Esophagus squamous epithelium (tissue), 5 donors: ENCODE measurements at regions not wholly inside any gene's neighbourhood (a gene's known extent, or its start where the extent isn't known, plus 50 kb on each side); places are given as distances from the start of the nearest gene placed in this dataset.

Experiments used
- DNase-seq: peaks from one replicate; lab custom pipeline; 2025; lab: John Stamatoyannopoulos, UW
- H3K27ac ChIP-seq, 4 donors: fragments of 200-600 bp; sonication (generic); one replicate each; pipeline ENCODE4 v1.5.1; 2016 to 2019; ENCODE audit warnings: mild to moderate bottlenecking in 1 of 4
- H3K27me3 ChIP-seq, 4 donors: fragments of 200-600 bp; sonication (generic); 1 replicate in 3 of 4; 2 replicates in 1 of 4; pipeline versions ENCODE4 v1.5.1 to v1.6.0; 2017 to 2021; ENCODE audit warnings: antibody characterized with exemption in 1 of 4
- H3K36me3 ChIP-seq, 3 donors: fragments of 200-600 bp; sonication (generic); one replicate each; pipeline ENCODE4 v1.5.1; 2016 to 2019
- H3K4me1 ChIP-seq, 3 donors: fragments of 200-600 bp; sonication (generic); one replicate each; pipeline ENCODE4 v1.5.1; 2017 to 2019
- H3K4me3 ChIP-seq, 4 donors: fragments of 200-600 bp; sonication (generic); 1 replicate in 3 of 4; 2 replicates in 1 of 4; pipeline ENCODE4 v1.5.1; 2016 to 2019; ENCODE audit warnings: mild to moderate bottlenecking in 2 of 4, moderate library complexity in 1 of 4
- H3K9me3 ChIP-seq, 3 donors: fragments of 200-600 bp; sonication (generic); one replicate each; pipeline ENCODE4 v1.5.1; 2016 to 2019
- POLR2A ChIP-seq, 4 donors: fragments of 450-650 bp; IDR thresholded peaks; one replicate each; pipeline ENCODE4 v1.6.1; 2017; ENCODE audit warnings: antibody characterized with exemption in 4 of 4, mild to moderate bottlenecking in 4 of 4, moderate library complexity in 3 of 4
- WGBS, 2 donors: methylation state at CpG; one replicate each; pipeline ENCODE4 v1.1.5; 2018; 5-methylcytosine and 5-hydroxymethylcytosine counted together
- intact Hi-C: fragments of 100-400 bp; cut with DNase I; formaldehyde crosslinking; loops from one replicate; pipeline ENCODE4 v1.15.0; 2022
- TF ChIP-seq, protein P1 (sequence below), 6 experiments: fragments of 450-650 bp in 4 of 6; fragments of 200-600 bp in 2 of 6; sonication (generic) in 2 of 6; IDR thresholded peaks; one replicate each; pipeline ENCODE4 v1.5.1; 2016 to 2019; ENCODE audit warnings: antibody characterized with exemption in 6 of 6, mild to moderate bottlenecking in 4 of 6, moderate library complexity in 4 of 6
- donor health status: DM: yes; HTN: yes; CAD: no.

DNA sequence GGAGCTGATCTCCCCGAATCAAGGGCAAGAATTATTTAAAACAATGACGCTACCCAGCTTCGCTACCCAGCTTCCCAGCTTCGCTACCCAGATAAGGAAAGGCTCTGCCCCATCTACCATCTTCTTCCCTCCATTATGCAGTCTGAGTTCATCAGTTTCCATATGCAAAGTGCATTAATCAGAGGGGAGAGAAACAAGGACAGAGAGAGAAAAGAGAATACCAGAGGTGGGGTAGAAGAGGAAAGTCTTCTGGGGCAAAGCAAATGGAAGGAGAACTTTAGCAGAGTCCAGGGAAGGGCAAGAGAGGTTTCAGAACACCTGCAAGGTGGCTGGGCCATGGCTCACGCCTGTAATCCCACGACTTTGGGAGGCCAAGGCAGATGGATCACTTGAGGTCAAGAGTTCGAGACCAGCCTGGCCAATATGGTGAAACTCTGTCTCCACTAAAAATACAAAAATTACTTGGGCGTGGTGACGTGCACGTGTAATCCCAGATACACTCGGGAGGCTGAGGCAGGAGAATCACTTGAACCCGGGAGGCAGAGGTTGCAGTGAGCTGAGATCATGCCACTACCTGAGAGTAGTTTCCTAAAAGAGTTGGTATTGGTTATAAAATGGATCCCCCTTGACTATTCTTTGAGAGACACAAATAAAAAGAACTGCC lies 70.4 kb upstream of the SPATA12 start:
- Histone ChIP-seq H3K9me3 (no peaks in the 10 kb centered on the region), H3K4me1 (peaks cover 0 to 47% (median 19%) of the 10 kb centered on the region in 3 donors), H3K4me3 (no peak overlapping the region), H3K36me3 (no peaks in the 10 kb centered on the region), H3K27ac (peak overlapping the region in 3 of 4 donors; percentile 13 to 63 (median 40)), H3K27me3 (no peaks in the 10 kb centered on the region)
- 77 to 78% methylated on average over 12 of the region's 12 CpGs for WGBS, 2 donors
- TF ChIP-seq, protein P1, sequence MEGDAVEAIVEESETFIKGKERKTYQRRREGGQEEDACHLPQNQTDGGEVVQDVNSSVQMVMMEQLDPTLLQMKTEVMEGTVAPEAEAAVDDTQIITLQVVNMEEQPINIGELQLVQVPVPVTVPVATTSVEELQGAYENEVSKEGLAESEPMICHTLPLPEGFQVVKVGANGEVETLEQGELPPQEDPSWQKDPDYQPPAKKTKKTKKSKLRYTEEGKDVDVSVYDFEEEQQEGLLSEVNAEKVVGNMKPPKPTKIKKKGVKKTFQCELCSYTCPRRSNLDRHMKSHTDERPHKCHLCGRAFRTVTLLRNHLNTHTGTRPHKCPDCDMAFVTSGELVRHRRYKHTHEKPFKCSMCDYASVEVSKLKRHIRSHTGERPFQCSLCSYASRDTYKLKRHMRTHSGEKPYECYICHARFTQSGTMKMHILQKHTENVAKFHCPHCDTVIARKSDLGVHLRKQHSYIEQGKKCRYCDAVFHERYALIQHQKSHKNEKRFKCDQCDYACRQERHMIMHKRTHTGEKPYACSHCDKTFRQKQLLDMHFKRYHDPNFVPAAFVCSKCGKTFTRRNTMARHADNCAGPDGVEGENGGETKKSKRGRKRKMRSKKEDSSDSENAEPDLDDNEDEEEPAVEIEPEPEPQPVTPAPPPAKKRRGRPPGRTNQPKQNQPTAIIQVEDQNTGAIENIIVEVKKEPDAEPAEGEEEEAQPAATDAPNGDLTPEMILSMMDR (IDR thresholded peaks at IDR 0.05) = no peak
- no peak for TF ChIP-seq POLR2A (IDR thresholded peaks at IDR 0.05)
- intact Hi-C loops = loop anchor here (5.0 to 10.0 kb wide), 3 partner anchors 165 to 288 kb away; partner anchors contain the start of gene ARHGEF3
- no peak for DNase-seq

GRCh38 chr3:56989169-56989976 lies 71.1 kb upstream of the SPATA12 start:
- Histone ChIP-seq H3K4me3 (peak overlapping the region in 1 of 4 donors; percentile 13), H3K36me3 (no peaks in the 10 kb centered on the region), H3K27ac (peak overlapping the region in 3 of 4 donors; percentile 31 to 63 (median 40)), H3K27me3 (no peaks in the 10 kb centered on the region), H3K4me1 (peaks cover 0 to 55% (median 19%) of the 10 kb centered on the region in 3 donors), H3K9me3 (no peaks in the 10 kb centered on the region)
- DNase-seq = no peak
- WGBS, 2 donors = 51 to 67% methylated on average over 7 to 8 of the region's 11 CpGs
- intact Hi-C loops = loop anchor here (5.0 kb wide), 1 partner anchor 287 kb away; no protein-coding TSS in a partner anchor
- TF ChIP-seq, protein P1 (IDR thresholded peaks at IDR 0.05) = no peak
- no peak for TF ChIP-seq POLR2A (IDR thresholded peaks at IDR 0.05)

- WGBS, 2 donors = 2 to 3% methylated on average over 8 to 9 of the region's 10 CpGs
- TF ChIP-seq POLR2A (IDR thresholded peaks at IDR 0.05) = no peak
- TF ChIP-seq, protein P1 (IDR thresholded peaks at IDR 0.05) = peak; percentile 67 to 86 (median 80)
- Histone ChIP-seq H3K4me1 (peaks cover 0 to 60% (median 19%) of the 10 kb centered on the region in 3 donors), H3K9me3 (no peaks in the 10 kb centered on the region), H3K27ac (peak overlapping the region in 3 of 4 donors; percentile 31 to 63 (median 40)), H3K36me3 (no peaks in the 10 kb centered on the region), H3K27me3 (no peaks in the 10 kb centered on the region), H3K4me3 (peak overlapping the region in 1 of 4 donors; percentile 13)
- DNase-seq = no peak
- intact Hi-C loops = loop anchor here (5.0 kb wide), 1 partner anchor 286 kb away; no protein-coding TSS in a partner anchor
Observed at GRCh38 chr3:56988458-56989168, 71.9 kb upstream of the SPATA12 start.

- no peak overlapping the region for H3K27ac ChIP-seq
- 61 to 81% methylated on average over 4 to 6 of the region's 6 CpGs for WGBS, 2 donors
- no peak for DNase-seq
- H3K36me3 ChIP-seq = peaks cover 0 to 5% (median 0%) of the 10 kb centered on the region in 3 donors
- peaks cover 0 to 51% (median 19%) of the 10 kb centered on the region in 3 donors for H3K4me1 ChIP-seq
- no peaks in the 10 kb centered on the region for H3K27me3 ChIP-seq
- intact Hi-C loops = loop anchor here (5.0 kb wide), 1 partner anchor 285 kb away; no protein-coding TSS in a partner anchor
- no peaks in the 10 kb centered on the region for H3K9me3 ChIP-seq
- TF ChIP-seq, protein P1 (IDR thresholded peaks at IDR 0.05) = no peak
- TF ChIP-seq POLR2A (IDR thresholded peaks at IDR 0.05) = no peak
- no peak overlapping the region for H3K4me3 ChIP-seq
Observed at GRCh38 chr3:56987238-56987895, 73.1 kb upstream of the SPATA12 start.
